AG10803 (cell line): ENCODE measurements at regions not wholly inside any gene's neighbourhood (a gene's known extent, or its start where the extent isn't known, plus 50 kb on each side); places are given as distances from the start of the nearest gene placed in this dataset.
A peak's percentile ranks its signal among the peaks of the same experiment; 100 is the strongest.

Experiments used
- DNase-seq: peaks from one replicate; pipeline ENCODE4 v3.0.0; 2010; ENCODE audit warnings: low read depth
- H3K4me3 ChIP-seq: 2 replicates; pipeline ENCODE4 v1.5.1; 2011; ENCODE audit warnings: mild to moderate bottlenecking, low read length, control low read depth
- CTCF ChIP-seq: conservative IDR thresholded peaks from 2 replicates; pipeline ENCODE4 v1.5.1; 2011; ENCODE audit warnings: mild to moderate bottlenecking, low read length, control low read depth, inconsistent platforms

GRCh38 chr17:13918247-13918646, 151.1 kb upstream of the COX10 start:
- no peak for DNase-seq
- no peak overlapping the region for H3K4me3 ChIP-seq
- TF ChIP-seq CTCF, result no peak

GRCh38 chr17:13919818-13920217, 149.5 kb upstream of the COX10 start:
- no peak overlapping the region for H3K4me3 ChIP-seq
- DNase-seq, result peak; percentile 12
- TF ChIP-seq CTCF, result no peak

GRCh38 chr17:13920413-13920812, 148.9 kb upstream of the COX10 start:
- TF ChIP-seq CTCF, result no peak
- DNase-seq, result no peak
- H3K4me3 ChIP-seq, result no peak overlapping the region

GRCh38 chr17:13921841-13922776, 147.2 kb upstream of the COX10 start:
- no peak overlapping the region for H3K4me3 ChIP-seq
- DNase-seq, result no peak
- TF ChIP-seq CTCF, result no peak

GRCh38 chr17:13922885-13923284, 146.4 kb upstream of the COX10 start:
- DNase-seq, result no peak
- TF ChIP-seq CTCF, result no peak
- H3K4me3 ChIP-seq, result no peak overlapping the region

- TF ChIP-seq CTCF, result 0 out of 2 replicates have a peak, but pooled peaks have one; percentile 3
- no peak for DNase-seq
- H3K4me3 ChIP-seq, result no peak overlapping the region
These were observed 143.7 kb upstream of the COX10 start for GRCh38 chr17:13925579-13925978.

GRCh38 chr17:13931111-13931526, 138.2 kb upstream of the COX10 start:
- DNase-seq, result peak; percentile 89
- TF ChIP-seq CTCF, result no peak
- H3K4me3 ChIP-seq, result no peak overlapping the region
